AG09309 (cell line): ENCODE measurements at regions not wholly inside any gene's neighbourhood (a gene's known extent, or its start where the extent isn't known, plus 50 kb on each side); places are given as distances from the start of the nearest gene placed in this dataset.

Experiments used
- DNase-seq: peaks from one replicate; pipeline ENCODE4 v3.0.0-alpha.2; 2010; ENCODE audit warnings: low read depth
- H3K4me3 ChIP-seq: 2 replicates; pipeline ENCODE4 v1.5.1; 2011; ENCODE audit warnings: mild to moderate bottlenecking, low read depth, low read length, moderate library complexity; ENCODE audit not compliant: control insufficient read depth
- CTCF ChIP-seq: IDR thresholded peaks from 2 replicates; pipeline ENCODE4 v1.5.1; 2011; ENCODE audit warnings: mild to moderate bottlenecking, low read depth, low read length, inconsistent platforms; ENCODE audit not compliant: insufficient read depth, control insufficient read depth; ENCODE audit errors: missing control alignments

DNA sequence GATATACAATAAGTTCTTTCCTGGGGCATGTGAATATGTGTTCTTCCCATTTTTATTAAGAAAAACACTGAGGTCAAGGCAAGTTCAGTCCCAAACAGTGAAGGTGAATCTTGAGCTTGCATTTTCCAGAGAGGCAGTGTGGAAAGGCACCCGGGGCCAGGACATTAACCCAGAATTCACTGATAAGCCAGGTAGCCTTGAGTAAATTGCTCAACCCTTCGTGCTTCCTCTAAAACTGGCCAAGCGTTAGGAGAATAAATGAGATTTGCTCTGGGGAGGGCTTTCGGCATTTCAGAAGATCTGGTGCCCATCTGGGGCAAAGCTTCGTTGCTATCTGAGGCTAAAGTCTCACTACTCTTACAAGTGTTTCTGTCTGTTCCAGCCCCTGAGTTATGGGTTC lies 57.1 kb upstream of the KAZN start:
- DNase-seq = no peak
- H3K4me3 ChIP-seq = no peak overlapping the region
- TF ChIP-seq CTCF = no peak

- no peak for DNase-seq
- no peak for TF ChIP-seq CTCF
- H3K4me3 ChIP-seq = no peak overlapping the region
Measured at GRCh38 chr1:14543191-14543840, 55.2 kb upstream of the KAZN start.

DNA sequence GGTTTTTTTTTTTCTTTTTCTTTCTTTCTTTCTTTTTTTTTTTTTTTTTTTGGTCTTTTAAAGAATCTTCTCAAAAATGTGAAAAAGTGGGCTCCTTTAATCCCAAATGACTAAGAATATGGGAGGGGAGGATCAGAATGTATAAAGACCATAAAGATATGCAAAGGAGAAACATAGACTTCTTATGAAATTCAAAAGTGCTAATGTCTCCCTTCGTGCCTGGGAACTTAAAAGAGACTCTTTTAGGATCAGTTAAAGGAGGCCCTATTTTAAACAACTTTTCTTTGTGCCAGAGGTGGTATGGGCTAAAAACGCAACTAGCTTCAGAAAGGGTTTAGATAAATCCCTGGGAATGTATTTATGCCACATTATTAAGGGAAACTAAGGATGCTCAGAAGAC lies 54.2 kb upstream of the KAZN start:
- DNase-seq = no peak
- no peak for TF ChIP-seq CTCF
- no peak overlapping the region for H3K4me3 ChIP-seq

DNA sequence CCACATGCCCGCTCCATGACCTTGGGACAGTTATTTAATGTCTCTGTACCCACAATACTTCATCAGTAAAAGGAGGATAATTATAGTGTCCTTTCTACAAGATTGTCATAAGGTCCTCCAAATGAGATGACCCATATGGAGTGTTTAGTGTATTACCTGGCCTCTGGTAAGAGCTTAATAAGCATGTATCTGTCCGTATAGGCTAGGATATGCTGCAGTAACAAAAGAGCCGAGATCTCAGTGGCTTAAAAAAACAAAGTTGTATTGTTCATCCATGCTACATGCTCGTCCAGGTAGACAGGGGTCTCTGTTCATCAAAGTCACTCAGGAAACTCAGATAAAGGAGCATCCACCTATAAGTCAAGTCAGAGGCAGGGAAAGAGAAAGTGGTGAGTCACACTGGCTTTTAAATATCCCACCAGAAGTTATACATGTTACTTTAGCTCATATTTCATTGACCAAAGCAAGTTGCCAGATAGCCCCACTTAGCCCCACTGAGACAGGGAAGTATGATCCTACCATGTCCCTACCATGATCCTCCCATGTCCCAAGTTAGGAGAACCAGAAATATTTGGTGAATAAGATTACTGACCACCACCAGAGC lies 53.0 kb upstream of the KAZN start:
- no peak for DNase-seq
- no peak for TF ChIP-seq CTCF
- H3K4me3 ChIP-seq = no peak overlapping the region

- no peak for TF ChIP-seq CTCF
- no peak overlapping the region for H3K4me3 ChIP-seq
- DNase-seq = no peak
Measured at GRCh38 chr1:14546416-14546815, 52.1 kb upstream of the KAZN start.
